Effector memory CD8-positive, alpha-beta T cell (primary cell): ENCODE measurements at regions not wholly inside any gene's neighbourhood (a gene's known extent, or its start where the extent isn't known, plus 50 kb on each side); places are given as distances from the start of the nearest gene placed in this dataset.

Experiments used
- ATAC-seq: fragments of 150-1000 bp; cut with Tn5 transposase; replicated peaks from 2 replicates; pipeline ENCODE4 v1.10.0; 2021; ENCODE audit warnings: mild to moderate bottlenecking, moderate library complexity
- DNase-seq, 3 experiments: peaks; one replicate each; pipeline ENCODE4 v3.0.0; 2021
- H3K27ac Mint-ChIP-seq, 2 donors: one replicate each; pipeline ENCODE4 v1.8.0; 2022; ENCODE audit warnings: mild to moderate bottlenecking in 2 of 2, mixed read lengths in 2 of 2, moderate library complexity in 2 of 2
- H3K27me3 Mint-ChIP-seq, 2 donors: one replicate each; pipeline ENCODE4 v1.8.0; 2022; ENCODE audit warnings: mixed read lengths in 2 of 2
- H3K36me3 Mint-ChIP-seq: one replicate; pipeline ENCODE4 v1.8.0; 2022; ENCODE audit warnings: mild to moderate bottlenecking, moderate library complexity, mixed read lengths; ENCODE audit not compliant: insufficient read depth
- H3K4me1 Mint-ChIP-seq, 2 donors: one replicate each; pipeline ENCODE4 v1.8.0; 2022; ENCODE audit warnings: low read depth in 2 of 2, mixed read lengths in 2 of 2
- H3K4me3 Mint-ChIP-seq, 2 donors: one replicate each; pipeline ENCODE4 v1.8.0; 2022; ENCODE audit warnings: mild to moderate bottlenecking in 2 of 2, mixed read lengths in 2 of 2, moderate library complexity in 2 of 2
- H3K9me3 Mint-ChIP-seq, 2 donors: one replicate each; pipeline ENCODE4 v1.8.0; 2022; ENCODE audit warnings: mixed read lengths in 2 of 2

DNA sequence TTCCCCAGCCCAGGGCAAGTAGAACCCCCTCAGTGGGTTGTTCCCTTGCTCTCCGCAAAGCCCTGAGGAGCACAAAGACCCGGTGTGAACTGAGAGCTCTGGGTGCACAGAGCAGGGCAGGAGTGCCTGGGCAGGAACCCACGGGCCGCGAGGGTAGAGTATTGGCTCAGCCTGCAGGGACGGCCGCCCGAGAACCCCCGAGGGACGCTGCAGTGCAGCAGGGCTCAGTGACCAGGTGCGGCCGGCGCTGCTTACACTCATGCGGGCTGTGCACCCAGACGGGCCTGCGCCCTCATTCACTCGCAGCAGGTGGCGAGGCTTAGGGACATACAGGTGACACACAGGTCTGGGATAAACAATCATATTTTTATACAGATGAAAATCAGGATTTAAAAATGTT is 51.9 kb upstream of the PDE10A start:
- H3K27ac Mint-ChIP-seq, result no peak overlapping the region
- DNase-seq (no peak), ATAC-seq (no peak)
- no peaks in the 10 kb centered on the region for H3K36me3 Mint-ChIP-seq
- peaks cover 2 to 4% of the 10 kb centered on the region in 2 donors for H3K9me3 Mint-ChIP-seq
- no peak overlapping the region for H3K4me3 Mint-ChIP-seq
- peaks cover 0 to 14% of the 10 kb centered on the region in 2 donors for H3K27me3 Mint-ChIP-seq
- H3K4me1 Mint-ChIP-seq, result no peaks in the 10 kb centered on the region

- DNase-seq (no peak), ATAC-seq (no peak)
- H3K27me3 Mint-ChIP-seq, result peaks cover 0 to 7% of the 10 kb centered on the region in 2 donors
- peaks cover 5 to 8% of the 10 kb centered on the region in 2 donors for H3K9me3 Mint-ChIP-seq
- H3K4me1 Mint-ChIP-seq, result peaks cover 0 to 3% of the 10 kb centered on the region in 2 donors
- H3K36me3 Mint-ChIP-seq, result no peaks in the 10 kb centered on the region
- H3K4me3 Mint-ChIP-seq, result no peak overlapping the region
- H3K27ac Mint-ChIP-seq, result no peak overlapping the region
Observed at GRCh38 chr6:165713845-165714466, 50.9 kb upstream of the PDE10A start.
